Nephron progenitor cell (in vitro differentiated cells): ENCODE measurements at regions not wholly inside any gene's neighbourhood (a gene's known extent, or its start where the extent isn't known, plus 50 kb on each side); places are given as distances from the start of the nearest gene placed in this dataset.
A peak's percentile ranks its signal among the peaks of the same experiment; 100 is the strongest.

Source experiments
- DNase-seq: peaks from one replicate; pipeline ENCODE4 v3.0.0; 2021
- H3K27ac Mint-ChIP-seq: 2 replicates; pipeline ENCODE4 v1.8.0; 2021; ENCODE audit warnings: mild to moderate bottlenecking, moderate library complexity, mixed read lengths
- H3K27me3 Mint-ChIP-seq: 2 replicates; pipeline ENCODE4 v1.8.0; 2021; ENCODE audit warnings: mild to moderate bottlenecking, low read depth, mixed read lengths; ENCODE audit not compliant: poor library complexity
- H3K36me3 Mint-ChIP-seq: 2 replicates; pipeline ENCODE4 v1.8.0; 2021; ENCODE audit warnings: low read depth, mixed read lengths
- H3K4me1 Mint-ChIP-seq: 2 replicates; pipeline ENCODE4 v1.8.0; 2021; ENCODE audit warnings: mixed read lengths
- H3K4me3 Mint-ChIP-seq: 2 replicates; pipeline ENCODE4 v1.8.0; 2021; ENCODE audit warnings: mild to moderate bottlenecking, moderate library complexity, mixed read lengths
- H3K9me3 Mint-ChIP-seq: 2 replicates; pipeline ENCODE4 v1.8.0; 2021; ENCODE audit warnings: mild to moderate bottlenecking, moderate library complexity, mixed read lengths
- CTCF ChIP-seq: fragments of 200-600 bp; sonication (generic); IDR thresholded peaks from 2 replicates; pipeline ENCODE4 v1.5.0; 2021; ENCODE audit warnings: antibody characterized with exemption

DNA sequence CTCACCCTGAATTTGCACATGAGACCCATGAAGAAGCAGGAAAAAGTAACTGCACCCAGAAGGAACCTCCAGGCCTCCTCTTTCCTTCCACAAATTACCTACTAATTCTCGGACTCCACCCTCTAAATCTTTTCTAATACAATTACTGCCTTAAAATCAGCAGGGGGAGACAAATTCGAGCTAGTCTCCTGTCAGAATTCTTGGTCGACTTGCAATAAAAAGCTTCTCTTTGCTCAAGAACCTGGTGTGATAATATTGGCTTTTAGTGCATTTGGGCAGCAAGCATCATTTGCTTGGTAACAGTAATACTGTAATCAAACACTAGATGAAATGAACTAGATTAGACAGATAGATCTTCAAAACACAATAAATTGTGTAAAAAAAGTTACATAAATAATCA lies 281.9 kb downstream of the RAP2B start:
- Mint-ChIP-seq H3K36me3 (no peaks in the 10 kb centered on the region), H3K27ac (no peak overlapping the region), H3K4me3 (no peak overlapping the region), H3K27me3 (peaks cover 8% of the 10 kb centered on the region), H3K4me1 (no peaks in the 10 kb centered on the region), H3K9me3 (no peaks in the 10 kb centered on the region)
- DNase-seq: no peak
- no peak for TF ChIP-seq CTCF

GRCh38 chr3:153445817-153446216 lies 283.8 kb downstream of the RAP2B start:
- no peak for DNase-seq
- no peaks in the 10 kb centered on the region for H3K9me3 Mint-ChIP-seq
- TF ChIP-seq CTCF: no peak

GRCh38 chr3:153448151-153448829 lies 286.3 kb downstream of the RAP2B start:
- Mint-ChIP-seq H3K4me1 (no peaks in the 10 kb centered on the region), H3K36me3 (no peaks in the 10 kb centered on the region), H3K27ac (no peak overlapping the region), H3K9me3 (no peaks in the 10 kb centered on the region), H3K4me3 (no peak overlapping the region), H3K27me3 (no peaks in the 10 kb centered on the region)
- no peak for DNase-seq
- TF ChIP-seq CTCF: no peak

More at GRCh38 chr3:153445817-153446216, 283.8 kb downstream of the RAP2B start:
- no peaks in the 10 kb centered on the region for H3K4me1 Mint-ChIP-seq
- no peak overlapping the region for H3K27ac Mint-ChIP-seq
- H3K27me3 Mint-ChIP-seq: peaks cover 8% of the 10 kb centered on the region
- no peaks in the 10 kb centered on the region for H3K36me3 Mint-ChIP-seq
- H3K4me3 Mint-ChIP-seq: no peak overlapping the region

DNA sequence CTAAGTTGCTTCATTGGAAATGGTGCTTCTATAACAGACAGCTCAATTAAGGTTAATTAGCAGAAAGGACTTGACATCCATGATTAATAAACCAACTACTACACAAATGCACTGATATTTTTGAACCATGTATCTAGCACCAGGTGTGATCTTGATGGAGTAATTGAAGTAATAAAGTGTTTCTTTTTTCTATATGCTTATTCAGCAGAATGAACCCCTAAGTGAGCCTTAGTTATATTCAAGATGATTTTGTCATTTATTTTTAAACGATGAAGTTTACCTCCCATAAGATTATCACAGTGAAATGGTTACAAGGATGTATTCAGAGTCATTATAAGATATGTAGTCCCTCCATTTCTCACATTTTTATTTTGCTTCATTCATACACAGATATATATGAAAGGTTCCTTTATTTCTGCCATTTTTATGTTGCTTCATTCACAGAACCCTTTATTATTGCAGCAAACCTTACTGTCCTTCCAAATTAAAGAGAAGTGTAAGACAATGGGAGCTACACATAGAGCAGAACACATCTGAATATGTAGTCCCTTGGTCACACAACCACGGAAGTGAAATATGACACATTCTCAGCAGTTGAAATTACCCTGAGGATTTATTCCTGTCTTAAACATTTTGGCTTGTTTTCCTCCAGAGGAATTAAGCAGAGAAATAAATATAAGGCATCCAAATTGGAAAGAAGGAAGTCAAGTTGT lies 295.0 kb downstream of the RAP2B start:
- no peak overlapping the region for H3K27ac Mint-ChIP-seq
- H3K9me3 Mint-ChIP-seq: no peaks in the 10 kb centered on the region
- no peak for DNase-seq
- H3K27me3 Mint-ChIP-seq: no peaks in the 10 kb centered on the region
- no peak for TF ChIP-seq CTCF
- no peaks in the 10 kb centered on the region for H3K36me3 Mint-ChIP-seq
- H3K4me1 Mint-ChIP-seq: no peaks in the 10 kb centered on the region
- no peak overlapping the region for H3K4me3 Mint-ChIP-seq

- H3K36me3 Mint-ChIP-seq: no peaks in the 10 kb centered on the region
- H3K4me1 Mint-ChIP-seq: no peaks in the 10 kb centered on the region
- DNase-seq: no peak
- no peak for TF ChIP-seq CTCF
- no peak overlapping the region for H3K4me3 Mint-ChIP-seq
- H3K27me3 Mint-ChIP-seq: no peaks in the 10 kb centered on the region
- peak overlapping the region; percentile 4 for H3K27ac Mint-ChIP-seq
- H3K9me3 Mint-ChIP-seq: no peaks in the 10 kb centered on the region
Observed at GRCh38 chr3:153458881-153459280, 296.9 kb downstream of the RAP2B start.

DNA sequence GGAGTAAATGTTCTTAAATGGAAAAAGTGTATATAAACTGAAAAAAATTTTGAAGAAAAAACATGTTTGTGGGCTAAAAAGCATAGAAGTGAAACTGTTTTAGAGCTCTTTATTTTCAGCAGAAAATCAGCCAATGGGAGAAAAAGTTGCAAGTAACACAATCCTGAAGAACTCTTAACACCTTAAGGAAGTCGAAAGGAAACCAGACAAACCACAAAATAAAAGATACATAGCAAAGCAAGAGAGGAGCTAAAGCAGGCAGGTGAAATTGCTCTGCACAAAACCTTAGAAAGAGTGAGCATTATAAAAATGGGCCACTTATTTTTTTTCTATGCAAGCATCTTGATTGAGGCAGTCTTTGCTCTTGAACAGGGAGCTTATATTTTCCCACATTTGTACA lies 300.5 kb downstream of the RAP2B start:
- no peaks in the 10 kb centered on the region for H3K36me3 Mint-ChIP-seq
- DNase-seq: no peak
- H3K4me1 Mint-ChIP-seq: no peaks in the 10 kb centered on the region
- no peak for TF ChIP-seq CTCF
- no peaks in the 10 kb centered on the region for H3K9me3 Mint-ChIP-seq
- peaks cover 6% of the 10 kb centered on the region for H3K27me3 Mint-ChIP-seq
- no peak overlapping the region for H3K27ac Mint-ChIP-seq
- H3K4me3 Mint-ChIP-seq: no peak overlapping the region
